GM12878 (cell line): ENCODE measurements at regions not wholly inside any gene's neighbourhood (a gene's known extent, or its start where the extent isn't known, plus 50 kb on each side); places are given as distances from the start of the nearest gene placed in this dataset.

ENCODE experiments used
- ESRRA ChIP-seq: IDR thresholded peaks from 2 replicates; pipeline ENCODE4 v1.6.1; 2012; ENCODE audit warnings: mild to moderate bottlenecking, low read length, improper control_type of control experiment
- NR2C2 ChIP-seq: IDR thresholded peaks from 2 replicates; pipeline ENCODE4 v1.6.1; 2011; ENCODE audit warnings: borderline replicate concordance, low read depth; ENCODE audit not compliant: control insufficient read depth, insufficient read length

DNA sequence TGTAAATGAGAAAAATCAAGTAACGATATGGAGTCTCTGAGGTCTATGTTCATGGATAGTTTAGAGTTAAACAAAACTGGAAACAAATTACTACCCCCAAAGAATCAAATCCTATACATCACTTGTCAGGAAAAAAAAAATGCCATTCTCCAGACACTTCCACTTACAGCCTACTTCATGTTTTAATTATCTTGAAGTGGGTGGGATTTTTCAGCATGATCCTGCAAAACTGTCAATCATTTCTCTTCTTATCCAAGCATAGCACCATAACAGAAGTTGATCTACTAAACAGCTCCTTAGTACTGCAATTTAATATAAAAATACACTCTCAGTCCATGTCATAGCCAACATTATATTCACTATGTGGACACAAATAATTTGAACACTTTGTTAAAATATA, 833.9 kb downstream of the TUSC7 start:
- TF ChIP-seq ESRRA (no peak), NR2C2 (no peak)
